ENCODE measurements at regions not wholly inside any gene's neighbourhood (a gene's known extent, or its start where the extent isn't known, plus 50 kb on each side); places are given as distances from the start of the nearest gene placed in this dataset.

DNA sequence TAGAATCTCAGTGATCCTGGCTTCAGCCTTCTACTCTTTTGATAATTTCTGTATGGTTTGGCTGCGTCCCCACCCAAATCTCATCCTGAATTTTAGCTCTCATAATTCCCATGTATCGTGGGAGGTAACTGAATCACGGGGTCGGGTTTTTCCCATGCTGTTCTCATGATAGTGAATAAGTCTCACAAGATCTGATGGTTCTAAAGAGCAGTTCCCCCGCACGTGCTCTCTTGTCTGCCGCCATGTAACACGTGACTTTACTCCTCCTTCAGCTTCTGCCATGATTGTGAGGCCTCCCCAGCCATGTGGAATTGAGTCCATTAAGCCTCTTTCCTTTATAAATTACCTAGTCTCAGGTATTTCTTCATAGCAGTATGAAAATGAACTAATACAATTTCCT lies 507.2 kb downstream of the CDH26 start:
- ChIA-PET CTCF (interaction anchor here (2.9 kb wide), 1 partner anchor 8 kb away, joined by 7 read pairs; no protein-coding TSS in a partner anchor), POLR2A (no interaction called here)
- WGBS (ENCODE audit: low lambda C conversion rate), result 23% methylated on average over 8 of the region's 8 CpGs
- Histone ChIP-seq H3K27ac (ENCODE audit: low read depth in 2 of 2, low read length in 1 of 2) (no peak overlapping the region), H3K27me3 (ENCODE audit: insufficient read depth) (no peaks in the 10 kb centered on the region), H3K9ac (no peak overlapping the region), H3K4me3 (ENCODE audit: low read depth in 2 of 2, low read length in 1 of 2) (no peak overlapping the region), H3K79me2 (ENCODE audit: insufficient read depth) (no peaks in the 10 kb centered on the region), H2AFZ (ENCODE audit: low read depth) (no peak overlapping the region), H3F3A (replicated peaks; ENCODE audit: insufficient read depth) (no peaks in the 10 kb centered on the region), H3K4me2 (no peak overlapping the region), H3K36me3 (replicated peaks in 1 of 2; ENCODE audit: control insufficient read depth in 1 of 2, insufficient read depth in 2 of 2, low read length in 1 of 2) (no peaks in the 10 kb centered on the region), H3K9me3 (no peaks in the 10 kb centered on the region), H3K9me2 (no peaks in the 10 kb centered on the region), H4K20me1 (ENCODE audit: insufficient read depth) (no peaks in the 10 kb centered on the region), H3K4me1 (ENCODE audit: control insufficient read depth in 1 of 2, insufficient read depth in 2 of 2, low read depth in 1 of 2, low read length in 1 of 2) (no peaks in the 10 kb centered on the region)
- no peak for DNase-seq
- TF ChIP-seq FOXJ3 (CRISPR knock-in tag; IDR thresholded peaks at IDR 0.05) (no peak), REST (IDR thresholded peaks at IDR 0.05; ENCODE audit: low read depth, low read length) (no peak)
- TF ChIP-seq, protein P1, sequence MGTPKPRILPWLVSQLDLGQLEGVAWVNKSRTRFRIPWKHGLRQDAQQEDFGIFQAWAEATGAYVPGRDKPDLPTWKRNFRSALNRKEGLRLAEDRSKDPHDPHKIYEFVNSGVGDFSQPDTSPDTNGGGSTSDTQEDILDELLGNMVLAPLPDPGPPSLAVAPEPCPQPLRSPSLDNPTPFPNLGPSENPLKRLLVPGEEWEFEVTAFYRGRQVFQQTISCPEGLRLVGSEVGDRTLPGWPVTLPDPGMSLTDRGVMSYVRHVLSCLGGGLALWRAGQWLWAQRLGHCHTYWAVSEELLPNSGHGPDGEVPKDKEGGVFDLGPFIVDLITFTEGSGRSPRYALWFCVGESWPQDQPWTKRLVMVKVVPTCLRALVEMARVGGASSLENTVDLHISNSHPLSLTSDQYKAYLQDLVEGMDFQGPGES (IDR thresholded peaks at IDR 0.05; ENCODE audit: low read depth, low read length), result no peak

DNA sequence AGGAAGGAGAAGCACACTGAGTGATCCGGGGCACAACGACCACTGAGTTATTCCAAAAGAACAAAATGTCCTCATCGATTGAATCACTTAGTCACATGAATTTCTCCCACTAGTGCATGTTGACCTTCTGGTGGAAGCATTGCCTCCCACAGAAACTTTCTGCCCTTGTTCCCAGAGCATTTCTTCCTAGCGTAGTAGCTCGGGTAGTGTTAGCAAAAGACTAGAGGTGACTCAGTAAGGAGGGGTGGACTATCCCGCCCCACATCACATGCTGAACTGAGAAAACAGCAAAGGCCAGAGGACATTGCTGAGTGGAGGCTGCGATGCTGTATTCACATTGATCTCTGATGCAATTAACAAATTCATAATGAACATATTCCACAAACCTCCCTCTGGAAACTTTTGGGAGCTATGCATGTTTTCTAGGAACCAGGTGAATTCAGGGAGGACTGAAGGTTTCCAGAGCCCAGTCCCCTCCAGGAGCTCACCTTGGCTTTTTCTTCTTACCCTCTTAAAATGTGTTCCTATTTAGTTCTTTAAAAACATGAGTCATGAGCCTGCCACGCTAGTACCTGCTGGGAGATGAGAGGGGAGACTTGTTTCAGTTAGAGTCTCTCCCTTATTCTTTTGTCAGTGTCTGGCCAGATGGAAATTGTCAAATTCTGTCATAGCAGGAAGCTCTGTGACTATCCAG lies 507.9 kb downstream of the CDH26 start:
- Histone ChIP-seq H3K4me2 (no peak overlapping the region), H4K20me1 (ENCODE audit: insufficient read depth) (no peaks in the 10 kb centered on the region), H3F3A (replicated peaks; ENCODE audit: insufficient read depth) (no peaks in the 10 kb centered on the region), H3K4me3 (ENCODE audit: low read depth in 2 of 2, low read length in 1 of 2) (no peak overlapping the region), H3K27me3 (ENCODE audit: insufficient read depth) (no peaks in the 10 kb centered on the region), H2AFZ (ENCODE audit: low read depth) (no peak overlapping the region), H3K4me1 (ENCODE audit: control insufficient read depth in 1 of 2, insufficient read depth in 2 of 2, low read depth in 1 of 2, low read length in 1 of 2) (no peaks in the 10 kb centered on the region), H3K27ac (ENCODE audit: low read depth in 2 of 2, low read length in 1 of 2) (no peak overlapping the region), H3K9ac (no peak overlapping the region), H3K9me3 (no peaks in the 10 kb centered on the region), H3K36me3 (replicated peaks in 1 of 2; ENCODE audit: control insufficient read depth in 1 of 2, insufficient read depth in 2 of 2, low read length in 1 of 2) (no peaks in the 10 kb centered on the region), H3K79me2 (ENCODE audit: insufficient read depth) (no peaks in the 10 kb centered on the region), H3K9me2 (no peaks in the 10 kb centered on the region)
- CTCF ChIA-PET, result interaction anchor here (2.9 kb wide), 1 partner anchor 8 kb away, joined by 7 read pairs; no protein-coding TSS in a partner anchor
- TF ChIP-seq FOSL2 (IDR thresholded peaks at IDR 0.05; ENCODE audit: borderline replicate concordance, low read depth) (no peak), GATA2 (CRISPR knock-in tag; IDR thresholded peaks at IDR 0.05) (no peak), TCF12 (IDR thresholded peaks at IDR 0.05) (no peak), GABPA (IDR thresholded peaks at IDR 0.05; ENCODE audit: low read depth) (no peak), MXI1 (IDR thresholded peaks at IDR 0.05; ENCODE audit: low read depth, low read length) (no peak), TEAD4 (IDR thresholded peaks at IDR 0.05; ENCODE audit: borderline replicate concordance, insufficient read depth) (no peak), MEF2A (IDR thresholded peaks at IDR 0.05; ENCODE audit: borderline replicate concordance, low read depth) (no peak)
- TF ChIP-seq, protein P2, sequence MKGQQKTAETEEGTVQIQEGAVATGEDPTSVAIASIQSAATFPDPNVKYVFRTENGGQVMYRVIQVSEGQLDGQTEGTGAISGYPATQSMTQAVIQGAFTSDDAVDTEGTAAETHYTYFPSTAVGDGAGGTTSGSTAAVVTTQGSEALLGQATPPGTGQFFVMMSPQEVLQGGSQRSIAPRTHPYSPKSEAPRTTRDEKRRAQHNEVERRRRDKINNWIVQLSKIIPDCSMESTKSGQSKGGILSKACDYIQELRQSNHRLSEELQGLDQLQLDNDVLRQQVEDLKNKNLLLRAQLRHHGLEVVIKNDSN (IDR thresholded peaks at IDR 0.05; ENCODE audit: borderline replicate concordance, low read depth), result no peak
- TF ChIP-seq, protein P3, sequence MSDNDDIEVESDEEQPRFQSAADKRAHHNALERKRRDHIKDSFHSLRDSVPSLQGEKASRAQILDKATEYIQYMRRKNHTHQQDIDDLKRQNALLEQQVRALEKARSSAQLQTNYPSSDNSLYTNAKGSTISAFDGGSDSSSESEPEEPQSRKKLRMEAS (IDR thresholded peaks at IDR 0.05; ENCODE audit: low read depth), result no peak
- POLR2A ChIA-PET, result no interaction called here
- DNase-seq, result no peak
- WGBS (ENCODE audit: low lambda C conversion rate), result 29% methylated on average over 8 of the region's 8 CpGs

All from SK-N-SH (cell line).